HepG2 (cell line): ENCODE measurements at regions not wholly inside any gene's neighbourhood (a gene's known extent, or its start where the extent isn't known, plus 50 kb on each side); places are given as distances from the start of the nearest gene placed in this dataset.

Experiments used
- CCDC6 ChIP-seq: sonication (generic); formaldehyde crosslinking; IDR thresholded peaks from 2 replicates; pipeline ENCODE4 v1.8.1; 2022; ENCODE audit warnings: mild to moderate bottlenecking, missing genetic modification reagents, moderate library complexity
- CREB3 ChIP-seq: sonication (generic); formaldehyde crosslinking; IDR thresholded peaks from 2 replicates; pipeline ENCODE4 v1.5.0; 2020; ENCODE audit warnings: missing genetic modification reagents
- CREBL2 ChIP-seq: sonication (generic); formaldehyde crosslinking; IDR thresholded peaks from 2 replicates; pipeline ENCODE4 v1.8.1; 2023; ENCODE audit warnings: missing genetic modification reagents, mild to moderate bottlenecking, borderline replicate concordance
- FOXA3 ChIP-seq: IDR thresholded peaks from 2 replicates; pipeline ENCODE4 v1.6.1; 2016; ENCODE audit warnings: missing genetic modification reagents, missing compliant biosample characterization
- FOXO4 ChIP-seq: sonication (generic); formaldehyde crosslinking; conservative IDR thresholded peaks from 2 replicates; pipeline ENCODE4 v1.8.1; 2023; ENCODE audit warnings: missing genetic modification reagents
- HOMEZ ChIP-seq: IDR thresholded peaks from 2 replicates; pipeline ENCODE4 v1.6.1; 2016; ENCODE audit warnings: low read depth
- ISL2 ChIP-seq: sonication (generic); formaldehyde crosslinking; IDR thresholded peaks from 2 replicates; pipeline ENCODE4 v1.5.0; 2020; ENCODE audit warnings: missing genetic modification reagents
- KLF6 ChIP-seq: IDR thresholded peaks from 2 replicates; pipeline ENCODE4 v1.8.0; 2016; ENCODE audit warnings: missing biosample characterization, missing genetic modification reagents
- MIER3 ChIP-seq: IDR thresholded peaks from 2 replicates; pipeline ENCODE4 v1.6.1; 2016; ENCODE audit warnings: missing compliant biosample characterization, borderline replicate concordance
- NFYC ChIP-seq: IDR thresholded peaks from 2 replicates; pipeline ENCODE4 v1.6.1; 2016; ENCODE audit warnings: missing genetic modification reagents, missing compliant biosample characterization
- NR1H2 ChIP-seq: sonication (generic); formaldehyde crosslinking; IDR thresholded peaks from 2 replicates; pipeline ENCODE4 v1.8.1; 2022; ENCODE audit warnings: low read depth, missing genetic modification reagents, borderline replicate concordance
- NRL ChIP-seq: sonication (generic); formaldehyde crosslinking; IDR thresholded peaks from 2 replicates; pipeline ENCODE4 v1.5.0; 2020; ENCODE audit warnings: missing genetic modification reagents, mild to moderate bottlenecking, moderate library complexity, borderline replicate concordance
- PBX3 ChIP-seq: sonication (generic); formaldehyde crosslinking; IDR thresholded peaks from 2 replicates; pipeline ENCODE4 v1.8.1; 2023; ENCODE audit warnings: missing genetic modification reagents, inconsistent platforms, borderline replicate concordance
- RBM22 ChIP-seq: fragments of 200-400 bp; formaldehyde crosslinking; optimal IDR thresholded peaks from 2 replicates; pipeline ENCODE3; 2017; ENCODE audit warnings: mild to moderate bottlenecking, low read length, moderate library complexity
- SAFB2 ChIP-seq: sonication (generic); formaldehyde crosslinking; IDR thresholded peaks from 2 replicates; pipeline ENCODE4 v1.5.1; 2020; ENCODE audit warnings: missing genetic modification reagents, low read depth, mild to moderate bottlenecking, borderline replicate concordance
- SMC3 ChIP-seq: IDR thresholded peaks from 2 replicates; pipeline ENCODE4 v1.6.1; 2011; ENCODE audit warnings: low read length, improper control_type of control experiment
- SOX13 ChIP-seq, 3 experiments: fragments of 450-650 bp in 1 of 3; sonication (generic) in 1 of 3; formaldehyde crosslinking in 1 of 3; IDR thresholded peaks in 2 of 3; conservative IDR thresholded peaks in 1 of 3; 2 replicates each; pipeline versions ENCODE4 v1.5.0 to v1.6.1; 2016 to 2020; ENCODE audit warnings: antibody characterized with exemption in 1 of 3, mild to moderate bottlenecking in 1 of 3, missing compliant biosample characterization in 1 of 3, missing genetic modification reagents in 1 of 3, moderate library complexity in 1 of 3
- SRF ChIP-seq: IDR thresholded peaks from 2 replicates; pipeline ENCODE4 v1.6.1; 2011; ENCODE audit warnings: mild to moderate bottlenecking, low read depth, low read length, moderate library complexity
- TARDBP ChIP-seq: sonication (generic); formaldehyde crosslinking; IDR thresholded peaks from 2 replicates; pipeline ENCODE4 v1.8.0; 2022; ENCODE audit warnings: mild to moderate bottlenecking, missing genetic modification reagents
- THYN1 ChIP-seq: sonication (generic); formaldehyde crosslinking; IDR thresholded peaks from 2 replicates; pipeline ENCODE4 v1.8.1; 2023; ENCODE audit warnings: low read depth, mild to moderate bottlenecking, moderate library complexity, missing genetic modification reagents, borderline replicate concordance
- ZBTB37 ChIP-seq: sonication (generic); formaldehyde crosslinking; IDR thresholded peaks from 2 replicates; pipeline ENCODE4 v1.4.0; 2020; ENCODE audit warnings: mild to moderate bottlenecking, missing genetic modification reagents
- ZNF441 ChIP-seq: sonication (generic); formaldehyde crosslinking; IDR thresholded peaks from 2 replicates; pipeline ENCODE4 v1.7.0; 2021; ENCODE audit warnings: missing genetic modification reagents, borderline replicate concordance
- ZNF570 ChIP-seq: sonication (generic); formaldehyde crosslinking; IDR thresholded peaks from 2 replicates; pipeline ENCODE4 v1.4.0; 2020; ENCODE audit warnings: mild to moderate bottlenecking, missing genetic modification reagents, borderline replicate concordance
- ZNF841 ChIP-seq: sonication (generic); formaldehyde crosslinking; IDR thresholded peaks from 2 replicates; pipeline ENCODE4 v1.8.1; 2023; ENCODE audit warnings: missing genetic modification reagents, borderline replicate concordance

- TF ChIP-seq FOXO4 (CRISPR knock-in tag) (no peak), THYN1 (no peak), RBM22 (no peak), CREB3 (CRISPR knock-in tag) (no peak), NR1H2 (no peak), KLF6 (CRISPR knock-in tag) (no peak), ZNF441 (0 out of 2 replicates have a peak, but pooled peaks have one; percentile 24), ZNF570 (CRISPR knock-in tag) (no peak), TARDBP (CRISPR knock-in tag) (no peak; the same call in 1 of the 2 replicates), SAFB2 (CRISPR knock-in tag) (no peak), CREBL2 (no peak), ZBTB37 (CRISPR knock-in tag) (no peak), SRF (no peak), ISL2 (CRISPR knock-in tag) (peak; percentile 78; the same call in 1 of the 2 replicates), FOXA3 (CRISPR knock-in tag) (peak; percentile 53; the same call in 1 of the 2 replicates), MIER3 (no peak), NRL (CRISPR knock-in tag) (no peak), PBX3 (CRISPR knock-in tag) (no peak), SOX13 (IDR thresholded peaks at IDR 0.05) (0 out of 2 replicates have a peak, but pooled peaks have one; percentile 11), SOX13 (CRISPR knock-in tag; conservative IDR thresholded peaks at IDR 0.05 in 1 of 2, IDR thresholded peaks at IDR 0.05 in 1 of 2) (peak in 1 of 2 experiments; percentile 58; a peak in 2 of 4 replicates), CCDC6 (CRISPR knock-in tag) (no peak), SMC3 (no peak), NFYC (CRISPR knock-in tag) (no peak), ZNF841 (CRISPR knock-in tag) (no peak), HOMEZ (CRISPR knock-in tag) (no peak)
Measured at GRCh38 chr20:16119909-16120308, 453.3 kb downstream of the KIF16B start (continued).
